Daoy (cell line): ENCODE measurements at regions not wholly inside any gene's neighbourhood (a gene's known extent, or its start where the extent isn't known, plus 50 kb on each side); places are given as distances from the start of the nearest gene placed in this dataset.
A peak's percentile ranks its signal among the peaks of the same experiment; 100 is the strongest.
"Not testable (repeated sequence)": the region's sequence is repeated elsewhere in the genome, so short reads cannot be mapped to it uniquely, and the experiment has no call there.

ENCODE experiments used
- DNase-seq: peaks from one replicate; pipeline ENCODE4 v3.0.0-alpha.2; 2015; ENCODE audit warnings: low read depth

DNA sequence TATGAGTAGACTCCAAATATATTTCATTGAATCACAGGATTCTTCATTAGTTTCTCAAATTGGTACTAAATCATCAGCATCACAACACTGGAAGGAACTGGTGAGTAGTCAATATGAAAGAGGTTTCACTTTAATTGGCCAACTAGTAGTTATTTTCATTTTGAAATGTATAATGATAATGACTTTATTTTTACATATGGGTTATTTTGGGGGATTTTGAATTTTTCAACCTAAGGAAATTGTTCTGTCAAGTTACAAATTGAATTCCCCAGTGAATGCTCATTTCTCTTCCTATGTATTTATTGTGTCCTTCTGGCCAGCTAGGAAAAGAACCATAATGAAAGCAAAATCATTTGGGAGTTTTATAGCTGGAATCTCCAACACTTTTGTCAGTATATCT is 174.2 kb upstream of the ATP2B1 start:
- no peak for DNase-seq

DNA sequence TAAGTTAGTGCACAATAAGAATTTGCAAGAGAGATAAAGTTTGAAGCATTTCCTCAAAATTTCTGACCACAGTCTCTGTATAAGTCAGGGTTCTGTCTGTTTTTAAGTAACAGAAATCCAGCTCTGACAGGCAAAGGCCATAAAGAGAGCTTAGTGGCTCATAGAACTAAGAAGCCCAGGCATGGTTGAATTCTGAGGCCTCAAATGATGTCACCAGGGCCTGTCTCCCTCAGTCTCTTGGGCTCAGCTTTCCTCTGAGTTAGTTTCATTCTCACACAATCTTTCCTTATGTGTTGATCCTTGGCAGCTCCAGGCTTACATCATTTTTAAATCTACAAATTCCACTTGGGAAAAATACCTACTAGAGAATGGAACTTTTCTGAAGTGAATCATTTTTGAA is 173.4 kb upstream of the ATP2B1 start:
- no peak for DNase-seq

GRCh38 chr12:89880690-89881350 is 172.2 kb upstream of the ATP2B1 start:
- DNase-seq = no peak

- DNase-seq = no peak
These were observed 171.1 kb upstream of the ATP2B1 start for GRCh38 chr12:89879766-89880165.

DNA sequence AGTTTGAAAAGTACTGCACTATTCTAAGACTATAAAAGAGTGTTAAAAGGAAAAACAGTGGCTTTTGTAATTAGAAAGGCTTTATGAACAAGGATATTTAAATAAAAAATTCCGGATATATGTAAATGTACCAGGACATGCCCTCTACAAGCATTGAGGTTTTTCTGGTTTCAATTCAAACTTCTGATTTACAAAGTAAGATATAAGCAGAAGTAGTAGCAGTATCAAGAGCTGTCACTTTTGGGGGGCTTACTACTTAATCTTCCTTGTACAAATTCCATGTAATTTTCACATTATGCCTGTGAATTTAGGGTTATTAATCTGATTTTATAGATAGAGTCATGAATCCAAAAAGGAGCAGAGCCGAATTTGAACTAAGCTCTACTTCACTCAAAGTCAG is 170.3 kb upstream of the ATP2B1 start:
- no peak for DNase-seq

- no peak for DNase-seq
These were observed 169.7 kb upstream of the ATP2B1 start for GRCh38 chr12:89878327-89878726.

DNA sequence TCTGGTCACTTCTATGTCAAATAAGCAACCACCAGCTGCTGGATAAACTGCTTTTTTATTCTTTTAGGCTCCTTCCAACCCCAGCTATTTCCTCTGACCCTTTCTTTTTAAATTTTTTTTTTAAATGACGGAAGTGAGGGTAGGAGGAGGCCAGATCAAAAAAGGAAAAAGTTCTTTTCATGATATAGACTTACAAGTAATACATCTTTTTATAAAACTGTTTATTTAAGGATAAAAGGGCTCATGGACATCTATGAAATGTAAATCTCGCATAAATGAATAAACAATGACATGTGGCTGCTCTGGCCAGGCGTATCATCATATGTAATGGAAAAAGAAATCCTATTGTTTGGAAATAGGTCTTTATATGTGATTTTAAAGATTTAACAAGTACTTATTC is 169.0 kb upstream of the ATP2B1 start:
- no peak for DNase-seq

GRCh38 chr12:89877136-89877535 is 168.5 kb upstream of the ATP2B1 start:
- no peak for DNase-seq

GRCh38 chr12:89875809-89876208 is 167.2 kb upstream of the ATP2B1 start:
- DNase-seq = no peak

GRCh38 chr12:89875225-89875624 is 166.6 kb upstream of the ATP2B1 start:
- DNase-seq = no peak

- DNase-seq = peak; percentile 25
These were observed 165.5 kb upstream of the ATP2B1 start for GRCh38 chr12:89874146-89874545.

DNA sequence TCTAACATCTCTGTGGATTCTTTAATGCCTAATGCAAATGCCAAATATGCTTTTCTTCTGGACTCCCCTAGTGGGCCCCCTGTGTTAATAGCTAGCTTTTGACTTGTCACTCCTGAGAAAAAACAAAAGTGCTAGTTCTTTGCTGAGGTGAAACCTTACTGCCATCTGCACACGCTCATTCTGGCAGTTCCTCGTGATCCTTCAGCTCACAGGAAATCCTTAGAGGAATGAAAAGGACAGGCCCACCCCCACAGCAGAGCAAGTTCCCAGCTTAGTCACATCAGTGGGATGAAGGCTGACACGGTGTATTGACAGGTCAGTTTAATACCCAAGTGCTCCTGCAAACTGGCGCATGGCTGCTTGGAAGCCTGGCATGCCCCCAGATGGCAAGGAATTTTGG is 165.1 kb upstream of the ATP2B1 start:
- DNase-seq = peak; percentile 19

DNA sequence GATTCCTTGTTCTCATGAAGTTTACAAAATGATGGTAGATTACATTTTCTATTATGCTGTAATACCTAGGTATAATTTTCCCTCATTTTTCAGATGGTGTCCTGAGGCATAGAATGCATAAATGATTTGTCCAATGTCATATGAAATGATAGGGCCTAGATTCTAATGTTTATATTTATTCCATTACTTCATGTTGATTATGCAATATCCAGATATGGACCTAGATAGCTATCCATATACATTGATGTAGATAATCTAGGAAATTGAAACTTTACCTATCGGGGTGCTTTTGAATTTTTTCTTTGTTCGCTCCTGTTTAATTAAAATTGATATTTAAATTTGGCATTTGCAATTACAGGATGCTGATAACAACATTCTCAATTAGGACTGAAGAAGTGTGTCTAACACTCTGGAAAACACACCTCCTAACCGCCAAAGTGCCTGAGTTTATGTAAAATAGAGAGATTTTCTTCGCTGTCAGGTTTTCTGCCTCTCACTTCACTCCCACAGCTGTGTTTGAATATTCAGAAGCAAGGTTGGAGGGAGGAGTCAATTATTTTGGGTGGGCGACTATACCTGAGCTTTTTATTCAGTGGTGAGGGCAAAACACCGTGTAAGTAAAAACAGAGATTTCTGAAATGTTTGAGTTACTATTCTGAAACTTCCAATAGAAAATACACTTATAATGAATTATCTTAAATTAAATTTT is 164.4 kb upstream of the ATP2B1 start:
- no peak for DNase-seq

DNA sequence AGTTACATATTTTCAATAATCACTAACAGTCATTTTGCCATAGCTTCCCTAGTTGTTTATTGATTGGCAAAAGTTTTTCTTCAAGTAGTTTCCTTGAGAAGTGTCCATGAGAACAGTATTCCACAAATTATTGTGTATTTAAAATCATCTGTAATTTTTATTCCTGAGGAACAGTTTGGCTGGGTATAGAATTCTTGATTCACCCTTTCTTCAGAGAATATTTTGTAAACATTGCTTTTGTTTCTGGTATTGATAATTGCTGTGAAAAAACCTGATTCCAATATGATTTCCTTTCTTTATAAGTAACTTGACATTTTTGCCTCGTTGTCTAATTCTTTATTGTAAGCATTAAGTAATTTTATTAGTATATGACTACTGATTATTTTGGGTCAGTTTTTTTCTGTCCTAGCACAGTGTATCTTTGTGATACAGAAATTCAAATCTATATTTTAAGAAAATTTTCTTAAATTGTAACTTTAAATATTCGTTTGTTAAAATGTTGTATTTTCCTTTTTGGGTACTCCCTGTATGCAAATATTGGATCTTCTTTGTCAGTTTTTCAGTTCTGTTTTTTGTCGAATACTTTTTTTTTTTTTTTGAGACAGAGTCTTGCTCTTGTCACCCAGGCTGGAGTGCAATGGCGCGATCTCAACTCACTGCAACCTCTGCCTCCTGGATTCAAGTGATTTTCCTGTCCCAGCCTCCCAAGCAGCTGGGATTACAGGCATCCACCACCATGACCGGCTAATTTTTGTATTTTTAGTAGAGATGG is 162.0 kb upstream of the ATP2B1 start:
- no peak for DNase-seq

- not testable (repeated sequence) for DNase-seq
These were observed 159.0 kb upstream of the ATP2B1 start for GRCh38 chr12:89867611-89868010.

GRCh38 chr12:89864411-89864810 is 155.8 kb upstream of the ATP2B1 start:
- DNase-seq = no peak

DNA sequence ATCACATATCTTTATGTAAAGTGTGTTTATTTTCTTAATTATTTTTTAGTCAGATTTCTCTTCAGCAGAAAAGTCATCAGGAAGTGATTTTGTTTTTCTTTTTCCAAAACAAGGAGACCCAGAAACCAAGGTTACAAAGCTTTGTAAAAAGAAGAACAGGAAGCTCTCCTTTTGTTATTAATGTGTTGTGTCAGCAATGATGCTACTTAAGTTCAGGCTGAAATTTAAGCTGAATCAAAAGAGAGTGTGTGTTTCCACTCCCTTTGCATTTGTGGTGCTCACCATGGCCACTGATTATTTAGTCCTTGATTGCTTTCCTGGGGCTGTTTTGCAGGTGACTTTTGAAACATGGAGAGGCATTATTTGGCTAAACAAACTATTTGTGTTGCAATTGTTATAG is 155.3 kb upstream of the ATP2B1 start:
- DNase-seq = no peak

DNA sequence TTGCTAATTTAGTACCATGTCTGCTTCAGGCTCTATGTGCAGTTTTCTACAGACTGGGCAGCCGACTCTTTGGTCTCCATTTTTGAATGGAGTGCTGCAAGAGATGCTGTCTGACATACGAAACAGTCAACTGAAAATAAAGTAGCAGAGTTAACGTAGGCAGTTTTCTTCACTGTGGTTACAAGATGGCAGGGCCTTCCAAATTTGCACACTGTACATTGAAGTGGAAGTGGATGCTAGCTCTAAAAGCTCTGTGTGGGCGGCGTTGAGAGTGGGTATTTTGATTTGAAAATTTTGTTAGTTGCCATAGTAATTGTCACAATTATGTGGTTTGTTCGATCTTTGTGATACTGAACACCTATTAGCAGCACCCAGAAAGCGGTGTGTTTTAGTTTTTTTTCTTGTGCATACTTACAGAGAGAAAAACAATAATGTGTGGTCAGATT is 154.9 kb upstream of the ATP2B1 start:
- no peak for DNase-seq

DNA sequence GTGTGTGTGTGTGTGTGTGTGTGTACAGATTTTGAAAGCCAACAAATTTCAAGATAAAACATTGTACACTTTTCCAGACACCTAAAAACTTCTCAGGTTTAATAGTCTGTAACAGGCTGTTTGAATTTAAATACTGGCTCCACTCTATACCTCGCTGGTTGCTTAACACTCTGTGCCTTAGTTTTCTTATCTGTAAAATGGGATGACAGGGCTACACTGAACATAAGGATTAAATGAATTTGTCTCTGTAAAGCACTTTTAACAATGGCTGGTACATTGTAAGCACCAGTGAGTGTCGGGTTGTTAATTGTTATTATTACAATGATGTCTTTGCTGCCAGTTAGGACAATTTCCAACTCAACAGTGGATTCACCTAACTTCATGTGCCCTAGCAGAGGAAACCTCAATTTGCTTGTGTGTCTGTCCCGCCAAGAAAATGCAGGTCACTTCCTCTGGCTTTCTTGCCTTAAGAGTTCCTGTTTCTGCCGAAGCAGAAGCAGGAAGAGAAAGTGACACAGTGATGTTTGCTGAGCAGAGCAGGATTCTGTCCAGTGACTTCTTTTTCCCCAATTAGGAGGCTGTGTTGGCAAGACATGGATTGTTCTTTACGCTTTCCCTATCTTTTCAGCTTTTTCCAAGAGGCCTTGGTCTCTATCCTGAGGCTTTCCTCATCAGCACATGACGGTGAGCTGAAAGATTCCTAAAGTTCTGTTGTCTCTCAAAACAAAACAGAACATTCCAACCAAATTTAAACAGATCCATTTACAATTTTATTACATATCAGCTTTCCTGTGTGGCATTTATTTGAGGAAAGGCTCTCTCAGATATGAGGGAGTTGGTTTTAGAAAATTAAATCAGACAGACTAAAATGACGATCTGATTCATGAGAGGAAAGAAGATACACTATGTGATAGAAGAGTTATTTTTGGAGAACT is 154.1 kb upstream of the ATP2B1 start:
- DNase-seq = peak; percentile 15

- no peak for DNase-seq
These were observed 152.4 kb upstream of the ATP2B1 start for GRCh38 chr12:89861086-89861485.

DNA sequence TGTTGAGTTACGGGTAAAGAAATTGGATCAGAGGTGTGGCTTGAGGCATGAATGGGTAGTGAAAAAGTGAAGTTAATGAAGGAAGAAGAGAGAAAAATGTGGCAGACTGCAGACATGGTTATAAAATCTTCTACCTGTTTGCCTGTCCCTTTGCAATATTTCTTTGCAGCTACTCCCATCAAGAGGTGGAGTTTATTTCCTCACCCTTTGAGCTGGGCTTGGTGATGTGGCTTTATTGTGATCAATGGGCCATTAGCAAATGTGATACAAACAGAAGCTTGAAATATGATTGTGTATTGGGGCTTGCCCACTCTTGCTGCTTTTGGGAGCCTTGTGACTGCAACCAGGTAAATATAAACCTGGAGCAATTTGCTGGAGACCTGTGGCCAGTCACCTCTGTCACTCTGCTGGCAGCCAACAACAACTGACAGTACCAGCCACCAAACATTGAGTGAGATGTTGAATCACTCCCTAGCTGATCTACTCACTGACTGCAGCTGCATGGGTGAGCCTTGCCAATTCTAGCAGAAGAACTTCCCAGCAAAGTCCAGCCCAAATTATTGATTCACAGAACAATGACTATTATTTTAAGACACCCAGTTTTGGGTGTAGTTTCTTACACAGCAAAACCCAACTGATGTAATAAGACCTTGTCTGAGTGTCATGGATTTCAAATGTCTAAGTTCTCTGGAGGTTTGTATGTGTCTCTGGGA is 151.0 kb upstream of the ATP2B1 start:
- no peak for DNase-seq
